Parathyroid adenoma (tissue), 2 donors: ENCODE measurements at regions not wholly inside any gene's neighbourhood (a gene's known extent, or its start where the extent isn't known, plus 50 kb on each side); places are given as distances from the start of the nearest gene placed in this dataset.

Experiments used
- H2AFZ ChIP-seq: fragments of 300-600 bp; sonication (generic); one replicate; pipeline ENCODE4 v1.7.0; 2017; ENCODE audit warnings: antibody characterized with exemption, mild to moderate bottlenecking
- H3K27ac ChIP-seq: fragments of 300-600 bp; sonication (generic); one replicate; pipeline ENCODE4 v1.7.0; 2017
- H3K27me3 ChIP-seq: fragments of 300-600 bp; sonication (generic); one replicate; pipeline ENCODE4 v1.7.0; 2017; ENCODE audit warnings: low read length; ENCODE audit not compliant: control insufficient read depth, insufficient read depth
- H3K36me3 ChIP-seq: fragments of 300-600 bp; sonication (generic); one replicate; pipeline ENCODE4 v1.7.0; 2017; ENCODE audit warnings: low read length; ENCODE audit not compliant: control insufficient read depth, insufficient read depth
- H3K4me1 ChIP-seq: fragments of 300-600 bp; sonication (generic); one replicate; pipeline ENCODE4 v1.7.0; 2017; ENCODE audit warnings: control low read depth
- H3K4me2 ChIP-seq: fragments of 300-600 bp; sonication (generic); one replicate; pipeline ENCODE4 v1.7.0; 2017; ENCODE audit warnings: low read length
- H3K4me3 ChIP-seq: fragments of 300-600 bp; sonication (generic); one replicate; pipeline ENCODE4 v1.7.0; 2017; ENCODE audit warnings: low read depth, low read length
- H3K79me2 ChIP-seq: fragments of 300-600 bp; sonication (generic); one replicate; pipeline ENCODE4 v1.7.0; 2017; ENCODE audit warnings: control low read depth
- H3K9ac ChIP-seq: fragments of 300-600 bp; sonication (generic); one replicate; pipeline ENCODE4 v1.7.0; 2017; ENCODE audit warnings: mild to moderate bottlenecking
- H3K9me3 ChIP-seq: fragments of 300-600 bp; sonication (generic); one replicate; pipeline ENCODE4 v1.7.0; 2017; ENCODE audit warnings: low read length; ENCODE audit not compliant: control insufficient read depth
- TF ChIP-seq, protein P1 (sequence below): fragments of 300-600 bp; sonication (generic); IDR thresholded peaks from one replicate; pipeline ENCODE4 v1.7.0; 2017; ENCODE audit warnings: antibody characterized with exemption, mild to moderate bottlenecking
- donor health status: primary hyperparathyroidism.

GRCh38 chr17:74146196-74146595 is 57.3 kb upstream of the RPL38 start:
- Histone ChIP-seq H3K4me1 (no peaks in the 10 kb centered on the region), H3K4me2 (no peak overlapping the region), H3K9me3 (no peaks in the 10 kb centered on the region), H3K79me2 (no peaks in the 10 kb centered on the region), H3K27me3 (no peaks in the 10 kb centered on the region), H3K4me3 (no peak overlapping the region), H3K9ac (no peak overlapping the region), H3K27ac (no peak overlapping the region), H2AFZ (no peak overlapping the region), H3K36me3 (peaks cover 3% of the 10 kb centered on the region)
- TF ChIP-seq, protein P1, sequence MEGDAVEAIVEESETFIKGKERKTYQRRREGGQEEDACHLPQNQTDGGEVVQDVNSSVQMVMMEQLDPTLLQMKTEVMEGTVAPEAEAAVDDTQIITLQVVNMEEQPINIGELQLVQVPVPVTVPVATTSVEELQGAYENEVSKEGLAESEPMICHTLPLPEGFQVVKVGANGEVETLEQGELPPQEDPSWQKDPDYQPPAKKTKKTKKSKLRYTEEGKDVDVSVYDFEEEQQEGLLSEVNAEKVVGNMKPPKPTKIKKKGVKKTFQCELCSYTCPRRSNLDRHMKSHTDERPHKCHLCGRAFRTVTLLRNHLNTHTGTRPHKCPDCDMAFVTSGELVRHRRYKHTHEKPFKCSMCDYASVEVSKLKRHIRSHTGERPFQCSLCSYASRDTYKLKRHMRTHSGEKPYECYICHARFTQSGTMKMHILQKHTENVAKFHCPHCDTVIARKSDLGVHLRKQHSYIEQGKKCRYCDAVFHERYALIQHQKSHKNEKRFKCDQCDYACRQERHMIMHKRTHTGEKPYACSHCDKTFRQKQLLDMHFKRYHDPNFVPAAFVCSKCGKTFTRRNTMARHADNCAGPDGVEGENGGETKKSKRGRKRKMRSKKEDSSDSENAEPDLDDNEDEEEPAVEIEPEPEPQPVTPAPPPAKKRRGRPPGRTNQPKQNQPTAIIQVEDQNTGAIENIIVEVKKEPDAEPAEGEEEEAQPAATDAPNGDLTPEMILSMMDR: no peak

DNA sequence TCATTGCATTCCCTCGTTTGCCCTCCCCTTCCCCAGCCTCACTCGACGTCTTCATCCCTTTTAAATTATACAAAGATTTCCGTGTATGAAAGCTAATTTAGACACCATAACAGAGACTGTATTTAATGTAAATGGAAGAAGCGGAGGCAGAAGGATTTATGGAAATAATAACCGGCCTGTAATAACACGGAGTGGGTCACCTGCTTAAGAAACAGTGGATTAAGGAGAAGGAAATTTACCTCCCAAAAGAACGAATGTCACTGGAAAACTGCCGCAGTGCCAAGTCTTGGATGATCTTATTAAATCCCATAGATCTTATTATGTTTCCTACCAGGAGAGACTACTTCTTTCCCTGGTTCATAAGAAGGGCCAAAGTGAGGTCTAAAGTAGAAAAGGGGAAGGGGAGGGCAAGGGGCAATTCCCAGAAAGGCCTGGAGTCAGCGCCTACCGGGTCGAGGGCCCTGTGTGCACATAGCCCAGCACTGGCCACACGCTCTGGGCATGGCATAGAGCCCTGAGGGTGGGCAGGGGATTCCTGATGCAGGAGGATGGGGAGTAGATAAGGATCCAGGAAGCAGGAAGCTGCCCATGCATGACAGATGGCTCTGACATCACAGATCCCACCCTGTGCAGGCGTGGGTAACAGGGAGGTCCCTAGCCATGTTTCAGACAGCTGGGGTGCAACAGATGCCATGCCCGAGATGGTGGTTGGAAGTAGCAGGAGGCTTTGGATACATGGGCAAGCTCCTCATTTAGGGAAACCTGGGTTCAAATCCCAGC is 56.2 kb upstream of the RPL38 start:
- H3K9ac ChIP-seq: no peak overlapping the region
- TF ChIP-seq, protein P1: no peak

GRCh38 chr17:74147966-74148365 is 55.5 kb upstream of the RPL38 start:
- Histone ChIP-seq H3K4me1 (no peaks in the 10 kb centered on the region), H3K79me2 (no peaks in the 10 kb centered on the region), H3K36me3 (peaks cover 3% of the 10 kb centered on the region), H3K27me3 (no peaks in the 10 kb centered on the region), H3K9me3 (no peaks in the 10 kb centered on the region), H3K9ac (no peak overlapping the region), H2AFZ (no peak overlapping the region), H3K4me2 (no peak overlapping the region), H3K4me3 (no peak overlapping the region), H3K27ac (no peak overlapping the region)
- TF ChIP-seq, protein P1: no peak

More for the DNA sequence above, 56.2 kb upstream of the RPL38 start:
- no peaks in the 10 kb centered on the region for H3K79me2 ChIP-seq
- no peak overlapping the region for H2AFZ ChIP-seq
- H3K4me1 ChIP-seq: no peaks in the 10 kb centered on the region
- peaks cover 3% of the 10 kb centered on the region for H3K36me3 ChIP-seq
- H3K4me3 ChIP-seq: no peak overlapping the region
- H3K4me2 ChIP-seq: no peak overlapping the region
- H3K27me3 ChIP-seq: no peaks in the 10 kb centered on the region
- no peak overlapping the region for H3K27ac ChIP-seq
- H3K9me3 ChIP-seq: no peaks in the 10 kb centered on the region

GRCh38 chr17:74148446-74148845 is 55.0 kb upstream of the RPL38 start:
- Histone ChIP-seq H3K4me2 (no peak overlapping the region), H3K9me3 (no peaks in the 10 kb centered on the region), H3K36me3 (peaks cover 3% of the 10 kb centered on the region), H3K4me1 (no peaks in the 10 kb centered on the region), H3K27ac (no peak overlapping the region), H3K27me3 (no peaks in the 10 kb centered on the region), H3K4me3 (no peak overlapping the region), H2AFZ (no peak overlapping the region), H3K9ac (no peak overlapping the region), H3K79me2 (no peaks in the 10 kb centered on the region)
- TF ChIP-seq, protein P1: no peak
